ENCODE measurements at regions not wholly inside any gene's neighbourhood (a gene's known extent, or its start where the extent isn't known, plus 50 kb on each side); places are given as distances from the start of the nearest gene placed in this dataset.

- no peak for TF ChIP-seq L3MBTL2 (conservative IDR thresholded peaks at IDR 0.05)
- TF ChIP-seq ELF4 (IDR thresholded peaks at IDR 0.05) = no peak
- TF ChIP-seq BHLHE40 (IDR thresholded peaks at IDR 0.05; ENCODE audit: borderline replicate concordance) = no peak
- no peak for TF ChIP-seq FOXK2 (IDR thresholded peaks at IDR 0.05)
- TF ChIP-seq ARNT (IDR thresholded peaks at IDR 0.05) = no peak
- no peak for TF ChIP-seq ZNF384 (IDR thresholded peaks at IDR 0.05)
- no peak for TF ChIP-seq SP1 (IDR thresholded peaks at IDR 0.05)
- no peak for TF ChIP-seq SUZ12 (IDR thresholded peaks at IDR 0.05)
Measured at GRCh38 chr1:98077691-98078090, 156.9 kb upstream of the DPYD start.
